Skeletal muscle cell (primary cell): ENCODE measurements at regions not wholly inside any gene's neighbourhood (a gene's known extent, or its start where the extent isn't known, plus 50 kb on each side); places are given as distances from the start of the nearest gene placed in this dataset.
"Not testable (repeated sequence)": the region's sequence is repeated elsewhere in the genome, so short reads cannot be mapped to it uniquely, and the experiment has no call there.

Experiments
- DNase-seq: peaks from one replicate; pipeline ENCODE4 v3.0.0-alpha.2; 2010; ENCODE audit warnings: low read depth
- H3K4me3 ChIP-seq: 2 replicates; pipeline ENCODE4 v1.5.1; 2011; ENCODE audit warnings: low read depth, mild to moderate bottlenecking, control low read depth, low read length, moderate library complexity

DNA sequence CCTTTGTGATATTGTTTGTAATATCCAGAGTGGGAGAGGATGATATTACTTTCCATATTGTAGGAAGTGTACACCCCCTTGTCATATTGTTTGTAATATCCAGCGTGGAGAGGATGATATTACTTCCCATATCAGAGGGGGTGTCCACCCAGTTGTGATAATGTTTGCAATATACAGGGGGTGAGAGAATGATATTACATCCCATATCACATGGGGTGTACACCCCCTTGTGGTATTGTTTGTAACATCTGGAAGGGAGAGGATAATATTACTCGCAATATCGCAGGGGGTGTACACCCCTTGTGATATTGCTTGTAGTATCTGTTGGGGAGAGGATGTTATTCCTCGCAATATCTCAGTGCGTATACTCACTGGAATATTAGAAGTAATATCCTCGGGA is 61.5 kb downstream of the PRSS23 start:
- H3K4me3 ChIP-seq, result no peak overlapping the region
- DNase-seq, result no peak

GRCh38 chr11:86863476-86863875 is 63.1 kb downstream of the PRSS23 start:
- no peak overlapping the region for H3K4me3 ChIP-seq

DNA sequence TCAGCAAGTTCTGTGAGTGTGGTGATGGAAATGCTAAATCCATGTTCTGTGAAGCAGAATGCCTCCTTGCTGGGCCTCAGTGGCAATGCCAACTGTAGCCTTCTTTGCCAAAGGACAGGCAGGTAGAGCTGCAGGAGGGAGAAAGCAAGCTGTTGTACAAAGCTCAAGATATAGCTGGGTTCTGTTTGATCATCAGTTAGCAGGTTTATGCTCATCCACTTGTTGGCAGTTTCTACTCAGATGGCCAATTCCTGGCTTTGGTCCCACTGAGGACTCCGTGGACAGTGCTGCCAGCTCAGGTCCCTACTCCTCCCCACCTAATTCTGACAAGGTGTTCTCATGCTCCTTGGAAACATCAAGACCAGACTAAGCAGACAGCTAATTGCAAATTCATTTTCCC is 65.1 kb downstream of the PRSS23 start:
- DNase-seq, result no peak
- H3K4me3 ChIP-seq, result no peak overlapping the region

More at GRCh38 chr11:86863476-86863875, 63.1 kb downstream of the PRSS23 start:
- no peak for DNase-seq

DNA sequence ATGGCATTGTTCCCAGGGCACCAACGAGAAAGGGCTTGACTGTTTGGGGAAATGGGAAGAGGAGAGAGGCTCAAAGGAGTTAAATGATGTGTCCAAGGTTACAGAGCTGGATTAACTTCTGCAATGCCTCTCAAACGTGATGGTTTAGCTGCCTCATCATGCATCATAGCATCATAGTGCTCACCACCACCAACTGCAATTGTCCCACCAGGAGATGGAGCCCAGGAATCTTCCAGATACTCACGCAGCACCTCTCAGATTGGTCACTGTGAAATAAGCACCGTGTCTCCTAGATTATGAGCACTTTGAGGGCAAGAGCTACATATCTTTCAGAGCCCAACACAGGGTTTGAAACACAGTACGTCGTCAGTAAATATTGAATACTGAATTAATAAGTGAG is 69.2 kb downstream of the PRSS23 start:
- no peak overlapping the region for H3K4me3 ChIP-seq
- DNase-seq, result no peak

DNA sequence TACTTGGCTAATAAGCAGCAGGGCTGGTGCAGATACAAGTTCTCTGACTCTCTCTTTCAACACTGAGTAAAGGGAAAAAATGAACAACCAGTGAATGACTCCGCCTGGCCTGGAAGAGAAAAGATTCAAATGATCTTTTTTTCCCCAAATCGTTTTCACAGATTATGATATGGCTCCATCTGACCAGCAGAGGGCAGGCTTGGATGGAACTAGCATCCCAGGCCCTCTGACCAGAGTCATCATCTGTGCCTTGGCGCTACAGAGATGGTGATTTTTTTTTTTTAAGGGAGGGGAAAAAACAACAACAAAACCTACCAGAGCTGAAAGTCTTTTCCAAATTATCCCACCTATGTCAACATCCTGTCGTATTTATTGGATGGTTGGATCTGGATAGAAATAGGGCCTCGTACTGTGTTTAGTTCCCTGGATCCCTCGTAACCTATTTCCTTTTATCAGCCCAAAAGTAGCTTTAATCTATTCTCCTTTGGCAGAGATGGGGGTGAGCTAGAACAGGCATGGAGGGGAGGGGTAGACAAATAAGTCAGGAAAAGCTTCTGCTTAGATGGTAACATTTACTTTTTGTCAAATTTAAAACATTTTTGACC is 69.7 kb downstream of the PRSS23 start:
- DNase-seq, result peak; percentile 19
- no peak overlapping the region for H3K4me3 ChIP-seq

- H3K4me3 ChIP-seq, result no peak overlapping the region
- no peak for DNase-seq
Measured at GRCh38 chr11:86873573-86874083, 73.3 kb downstream of the PRSS23 start.

- no peak for DNase-seq
- H3K4me3 ChIP-seq, result no peak overlapping the region
Measured at GRCh38 chr11:86874304-86875056, 74.1 kb downstream of the PRSS23 start.

DNA sequence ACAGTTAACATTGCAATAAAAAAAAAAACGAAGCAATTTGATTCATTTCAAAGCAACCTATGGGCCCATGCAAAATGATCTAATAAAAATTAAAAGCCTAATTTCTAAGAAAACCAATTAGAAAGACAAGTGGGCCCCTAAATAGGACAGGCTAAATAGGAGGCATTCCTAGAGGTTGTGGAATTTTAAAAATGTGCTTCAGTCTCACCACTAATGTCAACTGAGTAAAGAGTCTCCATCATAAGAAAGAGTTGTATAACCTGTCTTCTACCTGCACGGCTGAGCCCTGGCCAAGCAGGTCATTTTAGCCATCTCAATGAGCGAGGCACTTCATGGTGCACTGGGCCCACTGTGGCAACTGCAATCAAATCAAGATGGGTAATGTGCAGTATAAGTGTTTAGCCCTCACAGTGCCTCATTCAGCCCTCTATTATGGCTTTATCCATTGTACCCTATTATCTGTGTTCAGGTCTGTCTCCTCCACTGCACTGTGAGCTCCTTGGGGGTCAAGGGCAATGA is 76.4 kb downstream of the PRSS23 start:
- H3K4me3 ChIP-seq, result no peak overlapping the region
- no peak for DNase-seq

DNA sequence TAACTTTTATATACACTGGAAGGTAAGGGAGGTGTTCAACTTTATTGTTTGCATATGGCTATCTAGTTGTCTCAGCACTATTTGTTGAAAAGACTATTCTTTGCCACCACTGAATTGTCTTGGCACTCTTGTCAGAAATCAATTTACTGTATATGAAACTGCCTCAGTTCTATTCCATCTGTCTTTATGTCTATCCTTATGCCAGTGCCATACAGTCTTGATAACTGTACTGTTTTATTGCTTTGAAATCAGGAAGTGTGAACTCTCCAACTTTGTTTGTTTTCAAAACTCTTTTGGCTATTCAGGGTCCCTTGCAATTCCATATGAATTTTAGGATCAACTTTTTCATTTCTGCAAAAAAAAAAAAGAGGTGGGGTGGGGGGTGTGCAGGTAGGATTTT is 77.2 kb downstream of the PRSS23 start:
- no peak for DNase-seq

GRCh38 chr11:86879241-86879640 is 76.0 kb downstream of the FZD4 start:
- H3K4me3 ChIP-seq, DNase-seq: not testable (repeated sequence)

More for the DNA sequence above, 77.2 kb downstream of the PRSS23 start:
- H3K4me3 ChIP-seq, result no peak overlapping the region

- no peak for DNase-seq
- no peak overlapping the region for H3K4me3 ChIP-seq
Measured at GRCh38 chr11:86885311-86885710, 69.9 kb downstream of the FZD4 start.

DNA sequence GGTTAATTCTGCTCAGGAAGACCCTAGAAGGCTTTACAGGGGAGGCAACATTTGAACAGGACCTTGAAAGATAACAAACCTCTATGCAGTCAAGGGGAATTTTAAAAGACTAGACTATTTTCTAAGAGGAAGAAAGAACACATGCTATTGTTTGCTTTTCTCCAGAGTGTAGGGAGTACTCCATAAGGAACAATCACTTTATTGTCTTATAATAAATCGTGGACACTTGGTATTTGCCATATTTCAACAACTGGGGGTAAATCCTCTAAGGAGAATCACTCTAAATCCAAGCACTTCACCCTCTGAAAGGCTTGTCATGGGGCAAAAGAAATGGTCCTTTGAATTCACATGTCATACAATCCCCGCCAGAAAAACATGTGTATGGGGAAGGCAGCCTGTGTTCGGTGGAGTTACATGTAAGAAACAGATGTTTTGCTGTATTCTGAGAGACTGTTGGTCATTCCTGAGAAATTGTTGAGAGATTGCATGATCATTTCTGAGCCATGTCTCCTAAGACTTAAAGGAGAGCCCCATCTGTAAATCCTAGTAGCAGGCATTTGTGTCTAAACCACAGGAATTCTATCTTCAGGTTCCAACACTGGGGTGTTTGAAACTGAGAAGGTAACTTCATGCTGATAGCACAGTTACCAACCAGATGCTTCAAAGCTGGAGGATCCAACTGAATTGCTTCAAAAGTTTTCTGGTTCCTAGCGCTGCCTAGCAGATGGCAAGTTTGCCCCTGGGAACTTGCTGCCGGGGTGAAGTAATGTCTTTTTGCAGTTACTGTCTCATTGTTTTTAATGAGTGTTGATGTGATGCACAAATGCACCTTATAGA is 66.8 kb downstream of the FZD4 start:
- no peak overlapping the region for H3K4me3 ChIP-seq
- DNase-seq, result peak; percentile 46

DNA sequence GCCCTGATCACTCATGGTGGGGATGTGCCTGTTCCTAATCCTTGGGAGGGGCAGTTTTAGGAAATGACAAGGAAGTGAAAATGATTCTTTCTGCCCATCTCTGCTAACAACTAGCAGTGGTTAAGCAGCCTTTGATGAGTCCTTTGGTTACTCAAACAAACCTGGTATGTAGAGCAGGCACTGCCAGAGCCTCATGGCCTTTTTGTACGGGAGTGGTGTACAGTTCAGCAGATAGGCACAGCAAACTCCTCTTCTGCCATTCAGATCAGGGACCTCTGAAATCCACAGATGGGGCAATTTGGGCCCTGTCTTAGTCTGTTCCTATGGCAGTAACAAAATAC is 66.2 kb downstream of the FZD4 start:
- H3K4me3 ChIP-seq, result no peak overlapping the region

GRCh38 chr11:86891036-86891435 is 64.2 kb downstream of the FZD4 start:
- no peak for DNase-seq
- H3K4me3 ChIP-seq, result no peak overlapping the region

More for the DNA sequence above, 66.2 kb downstream of the FZD4 start:
- DNase-seq, result no peak

- DNase-seq, result no peak
- H3K4me3 ChIP-seq, result no peak overlapping the region
Measured at GRCh38 chr11:86893235-86893634, 62.0 kb downstream of the FZD4 start.
